A673 (cell line): ENCODE measurements at regions not wholly inside any gene's neighbourhood (a gene's known extent, or its start where the extent isn't known, plus 50 kb on each side); places are given as distances from the start of the nearest gene placed in this dataset.
"Not testable (repeated sequence)": the region's sequence is repeated elsewhere in the genome, so short reads cannot be mapped to it uniquely, and the experiment has no call there.

Experiments used
- BruUV-seq: library from RNA; stranded (reverse); fragments of 400-500 nt; replicated peaks from 2 replicates; lab custom pipeline; 2021; lab: Mats Ljungman, UMichigan
- CTCF ChIA-PET: fragments of 300-600 bp; sonication (Branson Sonifier 250); formaldehyde crosslinking; loops from one replicate; lab custom pipeline; 2022; ENCODE audit warnings: antibody characterized with exemption; lab: Charles Lee
- POLR2A ChIA-PET: fragments of 300-600 bp; sonication (Branson Sonifier 250); formaldehyde crosslinking; loops from one replicate; lab custom pipeline; 2022; ENCODE audit warnings: antibody characterized with exemption; ENCODE audit not compliant: low non-redundant PET; lab: Charles Lee
- DNase-seq: peaks from one replicate; pipeline ENCODE4 v3.0.0-alpha.2; 2015; ENCODE audit warnings: low spot score
- H3K27ac ChIP-seq: fragments of 200-600 bp; sonication (generic); 2 replicates; pipeline ENCODE4 v1.5.1; 2016; ENCODE audit warnings: mixed run types, low read depth, mild to moderate bottlenecking, mixed read lengths, antibody characterized with exemption, low read length; ENCODE audit not compliant: poor library complexity, severe bottlenecking
- H3K27me3 ChIP-seq: fragments of 200-600 bp; sonication (generic); replicated peaks from 2 replicates; pipeline ENCODE4 v1.6.1; 2017; ENCODE audit warnings: mixed run types, low read depth, mild to moderate bottlenecking, mixed read lengths, antibody characterized with exemption, low read length; ENCODE audit not compliant: insufficient read depth, poor library complexity
- H3K36me3 ChIP-seq: fragments of 200-600 bp; sonication (generic); 2 replicates; pipeline ENCODE4 v1.6.1; 2016; ENCODE audit warnings: mixed run types, mild to moderate bottlenecking, mixed read lengths, antibody characterized with exemption, low read length; ENCODE audit not compliant: insufficient read depth, poor library complexity, severe bottlenecking
- H3K4me1 ChIP-seq: fragments of 200-600 bp; sonication (generic); 2 replicates; pipeline ENCODE4 v1.6.1; 2017; ENCODE audit warnings: mixed run types, mild to moderate bottlenecking, mixed read lengths, antibody characterized with exemption, low read length; ENCODE audit not compliant: insufficient read depth, poor library complexity, severe bottlenecking
- H3K4me3 ChIP-seq: fragments of 200-600 bp; sonication (generic); 2 replicates; pipeline ENCODE4 v1.5.1; 2016; ENCODE audit warnings: low read depth, mixed run types, mild to moderate bottlenecking, mixed read lengths, low read length; ENCODE audit not compliant: poor library complexity, severe bottlenecking
- H3K9me3 ChIP-seq: fragments of 200-600 bp; sonication (generic); 2 replicates; pipeline ENCODE4 v1.6.1; 2016; ENCODE audit warnings: mixed run types, low read depth, mild to moderate bottlenecking, mixed read lengths, antibody characterized with exemption, low read length; ENCODE audit not compliant: poor library complexity, severe bottlenecking
- EZH2 ChIP-seq: fragments of 200-600 bp; sonication (generic); IDR thresholded peaks from 2 replicates; pipeline ENCODE4 v1.6.1; 2017; ENCODE audit warnings: borderline replicate concordance, low read depth, mild to moderate bottlenecking, mixed read lengths, antibody characterized with exemption, low read length; ENCODE audit not compliant: poor library complexity, severe bottlenecking
- intact Hi-C: fragments of 100-400 bp; cut with micrococcal nuclease; formaldehyde crosslinking; loops from one replicate; pipeline ENCODE4 v1.10.0; 2022; ENCODE audit not compliant: unreplicated experiment
- TF ChIP-seq, protein P1 (sequence below): fragments of 300-800, 200-600 bp; sonication (generic); conservative IDR thresholded peaks from 2 replicates; pipeline ENCODE4 v1.5.1; 2017; ENCODE audit warnings: low read depth, mild to moderate bottlenecking, antibody characterized with exemption, low read length, moderate library complexity, mixed read lengths

DNA sequence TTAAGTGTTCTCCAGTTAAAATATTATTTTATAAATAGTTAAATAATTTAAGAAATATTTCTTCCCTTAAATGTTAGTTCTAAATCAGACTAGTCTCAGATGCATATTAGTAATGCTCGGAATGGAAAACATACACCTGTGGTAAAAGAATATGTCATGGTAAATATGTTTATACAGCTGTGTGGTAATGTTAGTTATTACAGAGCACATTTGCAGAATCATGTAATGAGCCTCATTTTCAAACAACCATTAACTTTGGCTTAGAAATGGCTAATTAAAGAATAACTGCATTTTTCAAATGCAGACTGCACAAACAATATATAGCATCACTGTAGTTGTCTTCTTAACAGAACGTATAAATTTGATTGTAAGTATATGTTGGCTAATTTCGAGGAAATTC, 90.3 kb downstream of the DISP1 start:
- H3K27me3 ChIP-seq, result no peaks in the 10 kb centered on the region
- intact Hi-C loops, result no loop called here
- no peak overlapping the region for H3K4me3 ChIP-seq
- peaks cover 4% of the 10 kb centered on the region for H3K4me1 ChIP-seq
- BruUV-seq, result no TSS peak
- no peak for DNase-seq
- no peaks in the 10 kb centered on the region for H3K36me3 ChIP-seq
- no peak for TF ChIP-seq EZH2
- TF ChIP-seq, protein P1, sequence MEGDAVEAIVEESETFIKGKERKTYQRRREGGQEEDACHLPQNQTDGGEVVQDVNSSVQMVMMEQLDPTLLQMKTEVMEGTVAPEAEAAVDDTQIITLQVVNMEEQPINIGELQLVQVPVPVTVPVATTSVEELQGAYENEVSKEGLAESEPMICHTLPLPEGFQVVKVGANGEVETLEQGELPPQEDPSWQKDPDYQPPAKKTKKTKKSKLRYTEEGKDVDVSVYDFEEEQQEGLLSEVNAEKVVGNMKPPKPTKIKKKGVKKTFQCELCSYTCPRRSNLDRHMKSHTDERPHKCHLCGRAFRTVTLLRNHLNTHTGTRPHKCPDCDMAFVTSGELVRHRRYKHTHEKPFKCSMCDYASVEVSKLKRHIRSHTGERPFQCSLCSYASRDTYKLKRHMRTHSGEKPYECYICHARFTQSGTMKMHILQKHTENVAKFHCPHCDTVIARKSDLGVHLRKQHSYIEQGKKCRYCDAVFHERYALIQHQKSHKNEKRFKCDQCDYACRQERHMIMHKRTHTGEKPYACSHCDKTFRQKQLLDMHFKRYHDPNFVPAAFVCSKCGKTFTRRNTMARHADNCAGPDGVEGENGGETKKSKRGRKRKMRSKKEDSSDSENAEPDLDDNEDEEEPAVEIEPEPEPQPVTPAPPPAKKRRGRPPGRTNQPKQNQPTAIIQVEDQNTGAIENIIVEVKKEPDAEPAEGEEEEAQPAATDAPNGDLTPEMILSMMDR, result no peak
- H3K9me3 ChIP-seq, result no peaks in the 10 kb centered on the region
- ChIA-PET CTCF (no interaction called here), POLR2A (no interaction called here)
- H3K27ac ChIP-seq, result no peak overlapping the region

DNA sequence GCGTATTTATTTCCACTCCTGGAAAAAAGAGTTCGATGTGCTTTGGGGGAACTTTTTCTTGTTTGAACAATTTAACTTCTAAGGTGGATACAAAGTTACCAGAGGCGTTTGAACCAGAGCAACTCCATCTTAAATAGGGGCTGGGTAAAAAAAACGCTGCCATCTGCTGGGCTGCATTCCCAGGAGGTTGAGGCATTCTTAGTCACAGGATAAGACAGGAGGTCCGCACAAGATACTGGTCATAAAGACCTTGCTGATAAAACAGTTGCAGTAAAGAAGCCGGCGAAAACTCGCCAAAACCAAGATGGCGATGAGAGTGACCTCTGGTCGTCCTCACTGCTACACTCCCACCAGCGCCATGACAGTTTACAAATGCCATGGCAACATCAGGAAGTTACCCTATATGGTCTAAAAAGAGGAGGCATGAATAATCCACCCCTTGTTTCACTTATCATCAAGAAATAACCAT, 91.5 kb downstream of the DISP1 start:
- intact Hi-C loops, CTCF ChIA-PET: not testable (repeated sequence)

DNA sequence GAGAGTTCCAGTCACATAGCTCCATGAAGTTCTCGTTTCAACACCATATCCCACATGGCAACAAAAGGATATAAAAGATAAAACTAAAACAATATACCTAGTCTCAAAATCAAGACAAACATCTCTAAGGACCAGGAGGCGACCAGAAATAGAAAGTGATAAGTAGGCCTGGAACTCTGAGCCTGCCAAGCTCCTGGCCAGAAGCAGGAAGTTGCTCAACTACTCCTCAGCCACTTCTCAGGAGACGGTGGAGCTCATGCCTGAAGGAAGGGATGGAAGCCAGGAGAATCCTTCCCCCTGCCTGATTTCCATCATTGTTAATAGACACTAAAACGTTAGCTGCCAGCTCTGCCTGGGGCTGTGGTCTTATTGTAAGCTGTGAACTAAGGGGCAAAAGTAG, 94.7 kb downstream of the DISP1 start:
- H3K4me1 ChIP-seq, result peaks cover 4% of the 10 kb centered on the region
- peak; percentile 60 for DNase-seq
- ChIA-PET POLR2A (no interaction called here), CTCF (no interaction called here)
- H3K4me3 ChIP-seq, result no peak overlapping the region
- intact Hi-C loops, result no loop called here
- TF ChIP-seq EZH2, result no peak
- TF ChIP-seq, protein P1, result no peak
- H3K36me3 ChIP-seq, result no peaks in the 10 kb centered on the region
- no peaks in the 10 kb centered on the region for H3K9me3 ChIP-seq
- H3K27ac ChIP-seq, result no peak overlapping the region
- H3K27me3 ChIP-seq, result no peaks in the 10 kb centered on the region
- no TSS peak for BruUV-seq

More for the DNA sequence above, 91.5 kb downstream of the DISP1 start:
- H3K36me3 ChIP-seq, H3K4me1 ChIP-seq, POLR2A ChIA-PET, H3K27ac ChIP-seq, DNase-seq, H3K27me3 ChIP-seq, BruUV-seq, H3K4me3 ChIP-seq, H3K9me3 ChIP-seq: not testable (repeated sequence)
- TF ChIP-seq, protein P1, result 0 out of 2 replicates have a peak, but pooled peaks have one; percentile 12
